MCF 10A (cell line): ENCODE measurements at regions not wholly inside any gene's neighbourhood (a gene's known extent, or its start where the extent isn't known, plus 50 kb on each side); places are given as distances from the start of the nearest gene placed in this dataset.

Experiments used
- BruUV-seq: library from RNA; stranded (reverse); fragments of 400-500 nt; replicated peaks from 2 replicates; lab custom pipeline; 2021; lab: Mats Ljungman, UMichigan
- CTCF ChIA-PET: fragments of 300-600 bp; sonication (Branson Sonifier 250); formaldehyde crosslinking; extraction: SDS; loops from one replicate; lab custom pipeline; 2021; ENCODE audit warnings: antibody characterized with exemption, inconsistent platforms; lab: Yijun Ruan, JAX
- POLR2A ChIA-PET: fragments of 300-600, 350-650 bp; sonication (Branson Sonifier 250); formaldehyde crosslinking; extraction: SDS; loops from one replicate; lab custom pipeline; 2020; ENCODE audit warnings: antibody characterized with exemption, inconsistent platforms; lab: Yijun Ruan, JAX
- DNase-seq: peaks from one replicate; pipeline ENCODE4 v3.0.0-alpha.2; 2018; ENCODE audit not compliant: unreplicated experiment
- H3K27ac Mint-ChIP-seq: one replicate; pipeline ENCODE4 v1.8.0; 2022; ENCODE audit warnings: mild to moderate bottlenecking, low read depth, mixed read lengths; ENCODE audit not compliant: unreplicated experiment
- H3K27me3 Mint-ChIP-seq: one replicate; pipeline ENCODE4 v1.8.0; 2022; ENCODE audit warnings: mixed read lengths; ENCODE audit not compliant: insufficient read depth, unreplicated experiment
- H3K36me3 Mint-ChIP-seq: one replicate; pipeline ENCODE4 v1.8.0; 2022; ENCODE audit warnings: mild to moderate bottlenecking, moderate library complexity, mixed read lengths; ENCODE audit not compliant: insufficient read depth, unreplicated experiment
- H3K4me1 Mint-ChIP-seq: one replicate; pipeline ENCODE4 v1.8.0; 2022; ENCODE audit warnings: mixed read lengths; ENCODE audit not compliant: insufficient read depth, unreplicated experiment
- H3K4me3 Mint-ChIP-seq: one replicate; pipeline ENCODE4 v1.8.0; 2022; ENCODE audit warnings: mild to moderate bottlenecking, moderate library complexity, mixed read lengths; ENCODE audit not compliant: unreplicated experiment
- H3K9me3 Mint-ChIP-seq: one replicate; pipeline ENCODE4 v1.8.0; 2022; ENCODE audit warnings: mixed read lengths; ENCODE audit not compliant: unreplicated experiment
- intact Hi-C: fragments of 100-400 bp; cut with micrococcal nuclease; formaldehyde crosslinking; loops from 2 replicates; pipeline ENCODE4 v1.14.1; 2022
- TF ChIP-seq, protein P1 (sequence below): fragments of 200-600 bp; IDR thresholded peaks from one replicate; pipeline ENCODE4 v1.8.0; 2022; ENCODE audit warnings: antibody characterized with exemption, mild to moderate bottlenecking; ENCODE audit not compliant: unreplicated experiment

DNA sequence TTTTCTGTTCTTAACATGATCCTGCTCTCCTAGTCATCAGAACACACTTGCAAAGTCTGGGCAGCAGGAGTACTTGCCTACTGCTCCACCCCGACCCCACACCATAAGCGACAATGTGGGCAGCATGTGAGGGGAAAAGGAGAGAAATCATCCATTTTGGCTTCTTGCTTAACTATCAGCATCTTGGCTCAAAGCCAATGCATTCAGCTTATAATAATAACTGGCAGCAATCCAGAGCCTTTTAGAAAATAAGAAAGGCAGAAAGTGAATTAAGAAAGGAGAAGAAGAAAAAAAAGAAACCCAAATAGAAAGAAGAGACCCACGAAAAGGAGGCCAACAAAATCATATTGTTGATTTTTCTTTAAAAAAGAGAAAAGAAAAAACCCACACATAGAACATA is 930.8 kb downstream of the BCL11B start:
- Mint-ChIP-seq H3K36me3 (no peaks in the 10 kb centered on the region), H3K27me3 (no peaks in the 10 kb centered on the region), H3K9me3 (peaks cover 8% of the 10 kb centered on the region), H3K4me3 (no peak overlapping the region), H3K27ac (no peak overlapping the region), H3K4me1 (no peaks in the 10 kb centered on the region)
- BruUV-seq = no TSS peak
- TF ChIP-seq, protein P1, sequence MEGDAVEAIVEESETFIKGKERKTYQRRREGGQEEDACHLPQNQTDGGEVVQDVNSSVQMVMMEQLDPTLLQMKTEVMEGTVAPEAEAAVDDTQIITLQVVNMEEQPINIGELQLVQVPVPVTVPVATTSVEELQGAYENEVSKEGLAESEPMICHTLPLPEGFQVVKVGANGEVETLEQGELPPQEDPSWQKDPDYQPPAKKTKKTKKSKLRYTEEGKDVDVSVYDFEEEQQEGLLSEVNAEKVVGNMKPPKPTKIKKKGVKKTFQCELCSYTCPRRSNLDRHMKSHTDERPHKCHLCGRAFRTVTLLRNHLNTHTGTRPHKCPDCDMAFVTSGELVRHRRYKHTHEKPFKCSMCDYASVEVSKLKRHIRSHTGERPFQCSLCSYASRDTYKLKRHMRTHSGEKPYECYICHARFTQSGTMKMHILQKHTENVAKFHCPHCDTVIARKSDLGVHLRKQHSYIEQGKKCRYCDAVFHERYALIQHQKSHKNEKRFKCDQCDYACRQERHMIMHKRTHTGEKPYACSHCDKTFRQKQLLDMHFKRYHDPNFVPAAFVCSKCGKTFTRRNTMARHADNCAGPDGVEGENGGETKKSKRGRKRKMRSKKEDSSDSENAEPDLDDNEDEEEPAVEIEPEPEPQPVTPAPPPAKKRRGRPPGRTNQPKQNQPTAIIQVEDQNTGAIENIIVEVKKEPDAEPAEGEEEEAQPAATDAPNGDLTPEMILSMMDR = no peak
- ChIA-PET POLR2A (interaction anchor here (0.6 kb wide), 1 partner anchor 136 kb away, joined by 3 read pairs; no protein-coding TSS in a partner anchor), CTCF (interaction anchor here (0.6 kb wide), 1 partner anchor 538 kb away, joined by 3 read pairs; no protein-coding TSS in a partner anchor)
- intact Hi-C loops = no loop called here
- DNase-seq = peak; percentile 14

DNA sequence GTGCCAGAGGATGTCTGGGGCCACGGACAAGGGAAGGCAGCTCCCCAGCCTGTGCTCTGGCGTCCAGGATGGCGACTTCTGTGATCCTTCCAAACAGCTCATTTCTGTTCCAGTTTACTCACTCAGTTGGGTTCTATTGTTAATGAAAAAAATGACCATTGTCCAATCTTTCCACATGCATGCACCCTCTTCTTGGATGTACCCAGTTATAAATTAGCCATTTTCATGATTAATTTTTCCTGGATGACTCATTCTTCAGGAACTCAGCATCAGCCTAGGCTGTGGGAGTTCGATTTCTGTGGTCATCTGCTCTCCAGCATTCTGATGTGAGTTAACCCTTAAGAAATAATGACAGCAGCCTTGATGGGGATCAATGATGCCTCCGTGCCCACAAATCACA is 926.8 kb downstream of the BCL11B start:
- Mint-ChIP-seq H3K36me3 (no peaks in the 10 kb centered on the region), H3K27me3 (no peaks in the 10 kb centered on the region), H3K4me3 (no peak overlapping the region), H3K4me1 (no peaks in the 10 kb centered on the region), H3K27ac (no peak overlapping the region), H3K9me3 (no peaks in the 10 kb centered on the region)
- BruUV-seq = no TSS peak
- POLR2A ChIA-PET = no interaction called here
- CTCF ChIA-PET = interaction anchor here (0.6 kb wide), 1 partner anchor 58 kb away, joined by 3 read pairs; no protein-coding TSS in a partner anchor
- TF ChIP-seq, protein P1 = no peak
- intact Hi-C loops = no loop called here
- no peak for DNase-seq

DNA sequence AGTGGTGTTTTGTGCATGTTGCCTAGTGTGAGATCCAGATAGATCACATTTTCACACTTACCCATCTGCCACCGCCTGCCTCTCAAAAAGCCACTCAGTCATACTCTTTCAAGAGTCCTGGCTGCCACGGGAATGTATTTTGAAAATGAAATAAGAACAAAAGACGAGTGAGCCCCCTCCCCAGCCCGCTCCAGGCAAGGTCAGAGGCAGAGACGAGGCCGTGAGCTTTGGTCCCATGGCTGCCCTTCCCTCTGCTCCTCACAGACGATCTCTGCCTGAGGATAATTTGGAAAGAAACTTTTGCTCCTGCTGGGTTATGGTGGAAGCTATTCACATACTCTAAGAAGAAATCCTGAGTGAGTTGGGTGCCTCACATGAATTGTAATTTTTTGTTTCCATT is 924.3 kb downstream of the BCL11B start:
- ChIA-PET POLR2A (interaction anchor here (0.7 kb wide), 1 partner anchor 14 kb away, joined by 4 read pairs; no protein-coding TSS in a partner anchor), CTCF (no interaction called here)
- H3K9me3 Mint-ChIP-seq = no peaks in the 10 kb centered on the region
- no peak overlapping the region for H3K4me3 Mint-ChIP-seq
- no peaks in the 10 kb centered on the region for H3K27me3 Mint-ChIP-seq
- TF ChIP-seq, protein P1 = no peak
- DNase-seq = no peak
- H3K27ac Mint-ChIP-seq = no peak overlapping the region
- intact Hi-C loops = no loop called here
- no TSS peak for BruUV-seq
- H3K36me3 Mint-ChIP-seq = no peaks in the 10 kb centered on the region
- no peaks in the 10 kb centered on the region for H3K4me1 Mint-ChIP-seq

DNA sequence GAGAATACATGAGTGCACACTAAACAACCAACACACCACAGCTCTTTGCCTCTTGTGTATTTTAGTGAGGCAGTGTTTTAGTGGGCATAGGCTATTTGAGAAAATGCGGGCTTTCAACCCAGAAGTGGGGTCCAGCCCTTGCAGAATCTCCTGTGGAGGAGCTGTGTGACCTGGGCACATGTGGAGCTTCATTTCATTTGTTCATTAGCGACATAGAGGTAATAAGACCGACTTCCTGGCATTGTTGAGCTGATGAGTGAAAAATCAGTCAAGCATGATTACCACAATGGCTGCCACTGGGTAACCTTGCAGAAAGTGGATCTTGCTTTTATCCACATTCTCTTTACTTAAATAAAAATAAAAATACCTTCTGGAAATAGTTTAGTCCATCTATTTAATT is 923.5 kb downstream of the BCL11B start:
- H3K9me3 Mint-ChIP-seq = no peaks in the 10 kb centered on the region

More for the DNA sequence above, 923.5 kb downstream of the BCL11B start:
- Mint-ChIP-seq H3K27me3 (no peaks in the 10 kb centered on the region), H3K36me3 (no peaks in the 10 kb centered on the region), H3K27ac (no peak overlapping the region), H3K4me3 (no peak overlapping the region), H3K4me1 (no peaks in the 10 kb centered on the region)
- TF ChIP-seq, protein P1 = no peak
- DNase-seq = no peak
- intact Hi-C loops = no loop called here
- CTCF ChIA-PET = no interaction called here
- BruUV-seq = no TSS peak
- POLR2A ChIA-PET = interaction anchor here (0.7 kb wide), 1 partner anchor 31 kb away, joined by 3 read pairs; no protein-coding TSS in a partner anchor
